ENCODE measurements at regions not wholly inside any gene's neighbourhood (a gene's known extent, or its start where the extent isn't known, plus 50 kb on each side); places are given as distances from the start of the nearest gene placed in this dataset.

DNA sequence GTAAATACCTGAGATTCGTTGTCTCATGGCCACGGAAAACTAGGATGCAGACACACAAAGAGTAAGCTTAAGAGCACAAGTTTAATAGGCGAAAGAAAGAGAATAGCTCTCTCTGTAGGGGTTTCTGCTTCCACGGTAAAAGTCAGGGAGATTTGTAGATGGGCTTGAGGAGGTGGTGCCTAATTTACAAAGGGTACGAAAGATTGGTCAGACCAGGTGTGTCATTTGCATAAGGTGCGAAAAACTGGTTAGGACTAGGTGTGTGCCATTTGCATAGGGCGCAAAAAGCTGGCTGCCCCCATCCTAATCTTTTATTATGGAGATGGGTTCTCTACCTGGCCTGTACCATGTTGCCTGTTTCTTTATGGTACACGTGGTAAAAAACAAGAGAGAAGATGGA, 170.5 kb upstream of the DOK6 start:
- H3K9me3 ChIP-seq: no peaks in the 10 kb centered on the region
- TF ChIP-seq CTCF (IDR thresholded peaks at IDR 0.05): no peak
- no peaks in the 10 kb centered on the region for H3K36me3 ChIP-seq
- no peaks in the 10 kb centered on the region for H3K4me1 ChIP-seq
- no peak overlapping the region for H3K27ac ChIP-seq
- no peak overlapping the region for H3K4me3 ChIP-seq
- DNase-seq: no peak
- no peaks in the 10 kb centered on the region for H3K27me3 ChIP-seq
- intact Hi-C loops (cut with DNase I; ENCODE audit: low total_unique reads): no loop called here

DNA sequence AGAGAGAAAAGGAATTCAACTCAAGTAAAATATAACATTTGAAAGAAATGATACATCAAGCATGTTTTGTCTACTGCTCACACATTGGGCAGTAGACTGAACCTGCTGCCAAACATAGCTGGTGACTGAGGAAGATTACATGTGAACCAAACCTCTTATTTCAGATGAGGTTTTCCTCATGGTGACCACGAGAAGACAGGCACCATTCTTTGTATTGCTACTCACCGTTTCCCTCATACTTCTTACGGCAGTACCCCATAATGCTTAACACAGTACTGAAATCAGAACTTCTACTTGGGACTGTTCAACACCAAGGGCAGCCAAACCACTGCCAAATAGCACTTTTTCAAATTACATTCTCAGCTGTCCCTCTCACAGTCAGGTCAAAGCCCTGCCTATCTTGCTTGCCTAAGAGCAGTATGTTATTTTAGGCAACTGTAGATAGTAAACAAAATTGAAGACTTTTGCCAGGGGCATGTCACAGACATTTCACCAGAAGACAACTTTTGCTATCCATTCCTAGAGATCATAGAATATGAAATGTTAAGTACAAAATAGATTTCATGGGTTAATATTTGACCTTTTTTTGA, 167.1 kb upstream of the DOK6 start:
- Histone ChIP-seq H3K27ac (no peak overlapping the region), H3K27me3 (no peaks in the 10 kb centered on the region), H3K4me3 (no peak overlapping the region), H3K4me1 (no peaks in the 10 kb centered on the region), H3K36me3 (no peaks in the 10 kb centered on the region), H3K9me3 (no peaks in the 10 kb centered on the region)
- intact Hi-C loops (cut with DNase I; ENCODE audit: low total_unique reads): no loop called here
- DNase-seq: no peak
- TF ChIP-seq CTCF (IDR thresholded peaks at IDR 0.05): no peak

DNA sequence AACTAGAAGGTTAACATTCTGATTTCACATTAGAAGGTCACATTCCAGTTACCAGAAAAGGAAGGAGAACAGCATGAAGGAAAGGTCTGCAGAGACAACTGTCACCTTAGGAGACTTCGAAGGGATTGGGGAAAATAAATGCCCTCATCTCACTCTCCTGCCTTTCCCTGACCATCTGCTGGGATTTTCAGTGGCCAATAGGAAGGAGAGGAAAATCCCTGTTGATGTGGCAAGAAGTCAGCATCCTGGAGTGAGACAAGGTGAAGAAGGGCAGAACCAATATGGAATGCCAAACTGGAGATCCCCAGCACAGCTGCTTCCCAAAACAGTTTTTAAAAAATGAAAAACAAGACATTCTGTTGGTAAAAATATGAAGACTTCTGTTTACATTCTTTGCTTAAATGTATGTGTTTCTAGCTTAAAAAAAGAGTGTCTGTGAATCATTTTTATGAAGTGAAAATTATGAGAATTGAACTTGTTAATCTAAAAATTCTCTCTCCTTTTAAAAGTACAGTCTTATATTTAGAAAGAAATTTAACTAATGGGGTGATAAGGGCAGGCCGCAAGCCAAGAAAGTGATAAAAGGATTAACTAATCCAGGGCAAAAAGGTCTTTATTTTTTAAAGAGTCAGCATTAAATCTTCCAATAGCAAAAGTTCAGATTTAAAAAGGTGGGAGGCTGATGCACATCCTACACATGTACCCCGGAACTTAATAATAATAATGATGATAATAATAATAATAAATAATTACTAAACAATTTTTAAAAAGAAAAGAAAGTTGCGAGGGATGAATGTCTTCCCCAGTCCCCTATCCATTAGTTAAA, 160.6 kb upstream of the DOK6 start:
- intact Hi-C loops (cut with DNase I; ENCODE audit: low total_unique reads): no loop called here

DNA sequence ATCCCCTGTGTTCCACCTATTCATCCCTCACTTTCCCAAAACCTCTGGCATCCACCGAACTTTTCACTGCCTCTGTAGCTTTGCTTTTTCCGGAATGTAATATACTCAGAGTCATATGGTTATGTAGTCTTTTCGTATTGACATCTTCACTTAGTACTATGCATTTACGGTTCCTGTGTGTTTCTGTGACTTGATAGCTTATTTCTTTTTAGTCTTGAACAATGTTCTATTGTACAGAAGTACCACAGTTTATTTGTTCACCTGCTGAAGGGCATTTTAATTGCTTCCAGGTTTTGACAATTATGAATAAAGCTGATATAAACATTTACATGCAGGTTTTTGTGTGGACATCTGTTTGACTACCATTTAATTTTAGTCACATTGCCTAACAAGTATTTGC, 154.7 kb upstream of the DOK6 start:
- H3K4me3 ChIP-seq: no peak overlapping the region
- intact Hi-C loops (cut with DNase I; ENCODE audit: low total_unique reads): no loop called here
- DNase-seq: no peak
- no peak for TF ChIP-seq CTCF (IDR thresholded peaks at IDR 0.05)
- no peak overlapping the region for H3K27ac ChIP-seq
- H3K36me3 ChIP-seq: no peaks in the 10 kb centered on the region
- peaks cover 0 to 5% (median 0%) of the 10 kb centered on the region in 4 donors for H3K4me1 ChIP-seq
- no peaks in the 10 kb centered on the region for H3K9me3 ChIP-seq
- no peaks in the 10 kb centered on the region for H3K27me3 ChIP-seq

More for the DNA sequence above, 160.6 kb upstream of the DOK6 start:
- Histone ChIP-seq H3K4me1 (no peaks in the 10 kb centered on the region), H3K4me3 (no peak overlapping the region), H3K27me3 (no peaks in the 10 kb centered on the region), H3K36me3 (no peaks in the 10 kb centered on the region), H3K27ac (no peak overlapping the region), H3K9me3 (no peaks in the 10 kb centered on the region)
- no peak for DNase-seq
- TF ChIP-seq CTCF (IDR thresholded peaks at IDR 0.05): no peak

GRCh38 chr18:69250305-69251151, 150.2 kb upstream of the DOK6 start:
- intact Hi-C loops (cut with DNase I; ENCODE audit: low total_unique reads): no loop called here
- Histone ChIP-seq H3K4me1 (peaks cover 0 to 5% (median 0%) of the 10 kb centered on the region in 4 donors), H3K9me3 (no peaks in the 10 kb centered on the region), H3K27ac (no peak overlapping the region), H3K27me3 (no peaks in the 10 kb centered on the region), H3K4me3 (no peak overlapping the region), H3K36me3 (no peaks in the 10 kb centered on the region)
- TF ChIP-seq CTCF (IDR thresholded peaks at IDR 0.05): no peak
- no peak for DNase-seq

Measured in tibial artery (tissue), 4 donors.